Endodermal cell (in vitro differentiated cells): ENCODE measurements at regions not wholly inside any gene's neighbourhood (a gene's known extent, or its start where the extent isn't known, plus 50 kb on each side); places are given as distances from the start of the nearest gene placed in this dataset.
"Not testable (repeated sequence)": the region's sequence is repeated elsewhere in the genome, so short reads cannot be mapped to it uniquely, and the experiment has no call there.

Experiments used
- DNase-seq: peaks from one replicate; pipeline ENCODE4 v3.0.0-alpha.2; 2017
- H3K27ac ChIP-seq: 2 replicates; pipeline ENCODE4 v1.5.1; 2013; ENCODE audit warnings: mild to moderate bottlenecking, low read depth, low read length, moderate library complexity
- H3K27me3 ChIP-seq: 2 replicates; pipeline ENCODE4 v1.6.1; 2013; ENCODE audit warnings: mild to moderate bottlenecking, low read length, moderate library complexity; ENCODE audit not compliant: insufficient read depth, control insufficient read depth, poor library complexity, severe bottlenecking
- H3K36me3 ChIP-seq: 2 replicates; pipeline ENCODE4 v1.7.0; 2013; ENCODE audit warnings: mild to moderate bottlenecking, low read length, moderate library complexity; ENCODE audit not compliant: control insufficient read depth, insufficient read depth
- H3K4me1 ChIP-seq: one replicate; pipeline ENCODE4 v1.7.0; 2013; ENCODE audit warnings: low read length; ENCODE audit not compliant: control insufficient read depth, insufficient read depth
- H3K4me3 ChIP-seq: 2 replicates; pipeline ENCODE4 v1.5.1; 2013; ENCODE audit warnings: mild to moderate bottlenecking, low read length, moderate library complexity
- H3K9ac ChIP-seq: 2 replicates; pipeline ENCODE4 v1.6.1; 2013; ENCODE audit warnings: mild to moderate bottlenecking, low read length, moderate library complexity; ENCODE audit not compliant: poor library complexity, severe bottlenecking; ENCODE audit errors: extremely low read depth
- H3K9me3 ChIP-seq: 2 replicates; pipeline ENCODE4 v1.6.1; 2013; ENCODE audit warnings: mild to moderate bottlenecking, low read length, moderate library complexity; ENCODE audit not compliant: control insufficient read depth
- H3K27ac Mint-ChIP-seq: 2 replicates; pipeline ENCODE4 v1.8.0; 2020; ENCODE audit warnings: mixed read lengths
- H3K27me3 Mint-ChIP-seq: 2 replicates; pipeline ENCODE4 v1.8.0; 2021; ENCODE audit warnings: mild to moderate bottlenecking, mixed read lengths; ENCODE audit not compliant: insufficient read depth
- H3K36me3 Mint-ChIP-seq: 2 replicates; pipeline ENCODE4 v1.8.0; 2020; ENCODE audit warnings: low read depth, mixed read lengths
- H3K4me1 Mint-ChIP-seq: 2 replicates; pipeline ENCODE4 v1.8.0; 2020; ENCODE audit warnings: mixed read lengths
- H3K4me3 Mint-ChIP-seq: 2 replicates; pipeline ENCODE4 v1.8.0; 2020; ENCODE audit warnings: mild to moderate bottlenecking, moderate library complexity, mixed read lengths
- H3K9me3 Mint-ChIP-seq: 2 replicates; pipeline ENCODE4 v1.8.0; 2020; ENCODE audit warnings: mild to moderate bottlenecking, mixed read lengths
- WGBS, 2 experiments: methylation state at CpG; one replicate each; pipeline versions ENCODE4 v1.1.5 to v1.1.7; 2013; ENCODE audit warnings: missing lambda C conversion rate in 2 of 2, mixed read lengths in 1 of 2; ENCODE audit not compliant: insufficient coverage in 1 of 2, insufficient read length in 1 of 2; 5-methylcytosine and 5-hydroxymethylcytosine counted together
- TF ChIP-seq, protein P1 (sequence below): fragments of 200-600 bp; sonication (generic); conservative IDR thresholded peaks from 2 replicates; pipeline ENCODE4 v1.5.0; 2021; ENCODE audit warnings: antibody characterized with exemption, mild to moderate bottlenecking

DNA sequence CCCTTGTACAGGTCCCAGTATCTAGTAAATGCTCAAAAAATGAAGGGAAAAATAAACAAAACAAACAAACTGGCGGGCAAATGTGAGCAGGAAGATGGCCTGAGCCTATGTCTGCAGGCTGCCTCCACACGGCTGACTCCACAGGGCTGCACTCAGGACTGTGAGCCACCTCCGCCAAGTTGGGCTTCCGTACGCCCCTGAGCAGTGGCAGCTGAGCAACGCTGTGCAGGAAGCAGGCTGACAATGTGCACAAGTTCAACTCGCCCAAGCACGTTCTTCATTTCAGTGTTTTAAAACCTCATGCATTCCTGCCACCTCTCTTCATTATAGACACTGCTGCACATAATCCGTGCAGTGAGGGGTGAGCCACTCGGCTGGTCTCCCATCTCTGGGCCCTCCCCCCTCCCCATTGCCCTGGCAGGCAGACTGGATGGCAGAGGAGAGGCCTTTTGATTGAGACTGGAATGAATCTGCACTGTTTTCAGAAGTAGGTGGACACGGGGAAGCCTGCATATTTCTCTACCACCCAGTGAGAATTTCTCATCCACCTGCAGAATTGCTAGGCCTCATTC is 915.3 kb downstream of the UQCRFS1 start:
- H3K27ac Mint-ChIP-seq = no peak overlapping the region
- no peaks in the 10 kb centered on the region for H3K36me3 Mint-ChIP-seq
- H3K9ac ChIP-seq = no peak overlapping the region
- H3K27me3 Mint-ChIP-seq = no peaks in the 10 kb centered on the region
- TF ChIP-seq, protein P1, sequence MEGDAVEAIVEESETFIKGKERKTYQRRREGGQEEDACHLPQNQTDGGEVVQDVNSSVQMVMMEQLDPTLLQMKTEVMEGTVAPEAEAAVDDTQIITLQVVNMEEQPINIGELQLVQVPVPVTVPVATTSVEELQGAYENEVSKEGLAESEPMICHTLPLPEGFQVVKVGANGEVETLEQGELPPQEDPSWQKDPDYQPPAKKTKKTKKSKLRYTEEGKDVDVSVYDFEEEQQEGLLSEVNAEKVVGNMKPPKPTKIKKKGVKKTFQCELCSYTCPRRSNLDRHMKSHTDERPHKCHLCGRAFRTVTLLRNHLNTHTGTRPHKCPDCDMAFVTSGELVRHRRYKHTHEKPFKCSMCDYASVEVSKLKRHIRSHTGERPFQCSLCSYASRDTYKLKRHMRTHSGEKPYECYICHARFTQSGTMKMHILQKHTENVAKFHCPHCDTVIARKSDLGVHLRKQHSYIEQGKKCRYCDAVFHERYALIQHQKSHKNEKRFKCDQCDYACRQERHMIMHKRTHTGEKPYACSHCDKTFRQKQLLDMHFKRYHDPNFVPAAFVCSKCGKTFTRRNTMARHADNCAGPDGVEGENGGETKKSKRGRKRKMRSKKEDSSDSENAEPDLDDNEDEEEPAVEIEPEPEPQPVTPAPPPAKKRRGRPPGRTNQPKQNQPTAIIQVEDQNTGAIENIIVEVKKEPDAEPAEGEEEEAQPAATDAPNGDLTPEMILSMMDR = no peak
- no peaks in the 10 kb centered on the region for H3K27me3 ChIP-seq
- 90 to 97% methylated on average over 8 to 11 of the region's 11 CpGs for WGBS, 2 experiments
- H3K4me1 ChIP-seq = peaks cover 8% of the 10 kb centered on the region
- H3K4me1 Mint-ChIP-seq = peaks cover 19% of the 10 kb centered on the region
- no peak overlapping the region for H3K27ac ChIP-seq
- H3K4me3 ChIP-seq = no peak overlapping the region
- H3K9me3 Mint-ChIP-seq = peaks cover under 1% of the 10 kb centered on the region
- DNase-seq = no peak
- H3K9me3 ChIP-seq = no peaks in the 10 kb centered on the region
- no peaks in the 10 kb centered on the region for H3K36me3 ChIP-seq
- no peak overlapping the region for H3K4me3 Mint-ChIP-seq

DNA sequence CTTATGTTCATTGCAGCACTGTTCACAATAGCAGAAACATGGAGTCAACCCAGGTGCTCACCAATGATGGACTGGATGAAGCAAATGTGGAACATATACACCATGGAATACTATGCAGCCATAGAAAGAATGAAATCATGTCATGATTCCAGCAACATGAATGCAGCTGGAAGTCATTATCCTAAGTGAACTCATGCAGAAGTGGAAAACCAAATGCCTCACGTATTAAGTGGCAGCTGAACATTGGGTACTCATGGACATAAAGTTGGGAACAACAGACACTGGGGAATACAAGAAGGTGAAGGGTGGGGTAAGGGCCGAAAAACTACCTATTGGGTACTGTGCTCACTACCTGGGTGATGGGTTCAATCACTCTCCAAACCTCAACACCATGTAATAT is 915.9 kb downstream of the UQCRFS1 start:
- Histone ChIP-seq H3K9ac (no peak overlapping the region), H3K4me3 (no peak overlapping the region), H3K4me1 (peaks cover 10% of the 10 kb centered on the region), H3K9me3 (no peaks in the 10 kb centered on the region), H3K27me3 (no peaks in the 10 kb centered on the region), H3K36me3 (no peaks in the 10 kb centered on the region), H3K27ac (no peak overlapping the region)
- DNase-seq = no peak
- no peaks in the 10 kb centered on the region for H3K27me3 Mint-ChIP-seq
- TF ChIP-seq, protein P1 = no peak
- peaks cover 24% of the 10 kb centered on the region for H3K4me1 Mint-ChIP-seq
- H3K9me3 Mint-ChIP-seq = no peaks in the 10 kb centered on the region
- H3K36me3 Mint-ChIP-seq = no peaks in the 10 kb centered on the region
- H3K4me3 Mint-ChIP-seq = no peak overlapping the region
- WGBS, 2 experiments = 88 to 93% methylated on average over 1 to 2 of the region's 2 CpGs
- no peak overlapping the region for H3K27ac Mint-ChIP-seq

DNA sequence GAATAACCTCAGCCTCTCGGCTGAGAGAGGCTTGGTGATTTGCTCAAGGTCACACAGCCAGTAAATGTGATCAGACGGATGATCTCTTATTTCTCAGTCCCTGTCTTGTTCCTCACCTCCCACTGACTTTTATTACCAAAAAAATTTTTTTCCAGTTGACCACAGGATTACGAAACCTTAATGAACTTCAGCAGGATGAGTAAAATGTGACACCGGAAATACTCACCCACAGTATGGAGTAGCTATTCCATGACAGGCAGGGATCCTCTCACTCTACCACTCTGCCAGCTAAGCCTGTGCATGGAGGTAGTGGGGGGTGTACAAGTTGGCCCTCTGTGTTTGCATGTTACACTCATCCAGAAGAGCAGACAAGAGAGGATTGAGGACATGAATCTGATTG is 916.4 kb downstream of the UQCRFS1 start:
- Mint-ChIP-seq H3K27ac (no peak overlapping the region), H3K36me3 (no peaks in the 10 kb centered on the region), H3K9me3 (no peaks in the 10 kb centered on the region), H3K27me3 (no peaks in the 10 kb centered on the region), H3K4me3 (no peak overlapping the region), H3K4me1 (peaks cover 29% of the 10 kb centered on the region)
- TF ChIP-seq, protein P1 = no peak
- DNase-seq = no peak
- Histone ChIP-seq H3K27ac (no peak overlapping the region), H3K36me3 (no peaks in the 10 kb centered on the region), H3K9ac (no peak overlapping the region), H3K4me3 (no peak overlapping the region), H3K4me1 (peaks cover 10% of the 10 kb centered on the region), H3K27me3 (no peaks in the 10 kb centered on the region), H3K9me3 (no peaks in the 10 kb centered on the region)
- 88 to 91% methylated on average over 3 to 4 of the region's 4 CpGs for WGBS, 2 experiments

DNA sequence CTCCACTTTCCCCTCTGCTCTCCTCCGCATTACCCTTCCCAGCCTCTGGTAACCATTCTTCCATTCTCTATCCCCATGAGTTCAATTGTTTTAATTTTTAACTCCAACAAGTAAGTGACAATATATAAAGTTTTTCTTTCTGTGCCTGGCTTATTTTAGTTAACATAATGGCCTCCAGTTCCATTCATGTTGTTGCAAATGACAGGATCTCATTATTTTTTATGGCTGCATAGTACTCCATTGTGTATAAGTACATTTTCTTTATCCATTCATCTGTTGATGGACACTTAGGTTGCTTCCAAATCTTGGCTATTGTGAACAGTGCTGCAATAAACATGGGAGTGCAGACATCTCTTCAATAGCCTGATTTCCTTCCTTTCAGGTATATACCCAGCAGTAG is 918.0 kb downstream of the UQCRFS1 start:
- H3K27me3 Mint-ChIP-seq, H3K9me3 Mint-ChIP-seq, H3K4me3 ChIP-seq, H3K27ac ChIP-seq, H3K9ac ChIP-seq, H3K9me3 ChIP-seq, H3K27ac Mint-ChIP-seq, H3K4me3 Mint-ChIP-seq, DNase-seq, H3K36me3 ChIP-seq, H3K36me3 Mint-ChIP-seq, H3K27me3 ChIP-seq: not testable (repeated sequence)
- WGBS, 2 experiments = 100% methylated on average over 1 of the region's 1 CpG
- H3K4me1 Mint-ChIP-seq = peaks cover 41% of the 10 kb centered on the region
- peaks cover 15% of the 10 kb centered on the region for H3K4me1 ChIP-seq
